ENCODE measurements at regions not wholly inside any gene's neighbourhood (a gene's known extent, or its start where the extent isn't known, plus 50 kb on each side); places are given as distances from the start of the nearest gene placed in this dataset.

GRCh38 chr7:86248977-86249376, 394.7 kb upstream of the GRM3 start:
- TF ChIP-seq RAD21 (conservative IDR thresholded peaks at IDR 0.05) (no peak), REST (IDR thresholded peaks at IDR 0.05; ENCODE audit: borderline replicate concordance) (no peak), TAF1 (IDR thresholded peaks at IDR 0.05; ENCODE audit: low read depth) (no peak), SMC3 (conservative IDR thresholded peaks at IDR 0.05; ENCODE audit: poor library complexity) (no peak)
- TF ChIP-seq, protein P1, sequence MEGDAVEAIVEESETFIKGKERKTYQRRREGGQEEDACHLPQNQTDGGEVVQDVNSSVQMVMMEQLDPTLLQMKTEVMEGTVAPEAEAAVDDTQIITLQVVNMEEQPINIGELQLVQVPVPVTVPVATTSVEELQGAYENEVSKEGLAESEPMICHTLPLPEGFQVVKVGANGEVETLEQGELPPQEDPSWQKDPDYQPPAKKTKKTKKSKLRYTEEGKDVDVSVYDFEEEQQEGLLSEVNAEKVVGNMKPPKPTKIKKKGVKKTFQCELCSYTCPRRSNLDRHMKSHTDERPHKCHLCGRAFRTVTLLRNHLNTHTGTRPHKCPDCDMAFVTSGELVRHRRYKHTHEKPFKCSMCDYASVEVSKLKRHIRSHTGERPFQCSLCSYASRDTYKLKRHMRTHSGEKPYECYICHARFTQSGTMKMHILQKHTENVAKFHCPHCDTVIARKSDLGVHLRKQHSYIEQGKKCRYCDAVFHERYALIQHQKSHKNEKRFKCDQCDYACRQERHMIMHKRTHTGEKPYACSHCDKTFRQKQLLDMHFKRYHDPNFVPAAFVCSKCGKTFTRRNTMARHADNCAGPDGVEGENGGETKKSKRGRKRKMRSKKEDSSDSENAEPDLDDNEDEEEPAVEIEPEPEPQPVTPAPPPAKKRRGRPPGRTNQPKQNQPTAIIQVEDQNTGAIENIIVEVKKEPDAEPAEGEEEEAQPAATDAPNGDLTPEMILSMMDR (IDR thresholded peaks at IDR 0.05; ENCODE audit: poor library complexity, severe bottlenecking), result no peak
